NCI-H2171 treated with DMSO at 0.1 percent for 48 hours (cell line): ENCODE measurements at regions not wholly inside any gene's neighbourhood (a gene's known extent, or its start where the extent isn't known, plus 50 kb on each side); places are given as distances from the start of the nearest gene placed in this dataset.
A peak's percentile ranks its signal among the peaks of the same experiment; 100 is the strongest.

Experiments
- DNase-seq: peaks from one replicate; lab custom pipeline; 2025; lab: John Stamatoyannopoulos, UW

DNA sequence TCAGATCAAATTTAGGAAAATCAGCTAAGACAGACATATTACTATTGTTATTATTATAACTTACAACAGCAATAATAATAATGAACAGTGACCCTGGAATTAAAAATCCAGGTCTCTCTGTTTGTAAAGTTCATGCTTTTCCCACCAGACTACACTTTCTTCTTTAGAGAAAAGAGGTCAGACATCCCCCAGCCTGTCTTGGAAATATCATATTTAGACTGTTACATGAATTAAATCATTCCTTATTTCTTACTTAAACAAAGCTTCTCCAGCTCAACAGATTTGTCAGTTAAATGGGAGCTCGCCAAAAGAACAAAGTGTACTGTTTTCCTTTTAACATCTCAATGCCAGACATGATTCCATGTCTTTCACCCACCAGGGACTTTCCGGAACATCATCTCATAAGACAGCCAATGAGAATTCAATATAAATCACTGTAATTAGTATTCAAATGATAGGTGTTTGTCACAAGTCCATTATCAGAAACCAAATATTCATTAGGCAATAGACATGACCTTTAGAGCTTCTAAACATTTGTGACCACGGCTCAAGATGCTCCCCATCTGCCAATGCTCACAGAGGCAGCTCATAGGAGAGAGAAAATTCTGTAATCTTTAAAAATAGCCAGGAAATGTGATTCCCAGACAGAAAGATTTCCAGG lies 351.9 kb downstream of the ENC1 start:
- no peak for DNase-seq

DNA sequence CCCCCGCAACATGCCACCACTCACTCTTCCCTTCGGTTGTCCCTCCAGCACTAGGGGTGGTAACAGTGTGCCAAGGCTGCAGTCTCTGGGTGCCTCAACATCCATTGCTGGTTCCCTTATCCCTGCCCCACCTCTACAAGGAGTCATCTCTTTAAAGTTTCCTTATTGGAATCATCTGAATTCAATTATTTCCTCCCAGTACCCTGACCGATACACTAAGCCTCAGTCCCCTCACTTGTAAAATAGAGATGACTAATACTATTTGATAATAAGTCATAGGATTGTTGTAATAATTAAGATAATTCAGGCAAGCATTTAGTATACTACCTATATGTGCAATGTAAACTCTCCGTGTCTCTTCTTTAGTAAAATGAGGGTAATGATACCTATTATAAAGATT lies 352.5 kb downstream of the ENC1 start:
- DNase-seq = no peak

DNA sequence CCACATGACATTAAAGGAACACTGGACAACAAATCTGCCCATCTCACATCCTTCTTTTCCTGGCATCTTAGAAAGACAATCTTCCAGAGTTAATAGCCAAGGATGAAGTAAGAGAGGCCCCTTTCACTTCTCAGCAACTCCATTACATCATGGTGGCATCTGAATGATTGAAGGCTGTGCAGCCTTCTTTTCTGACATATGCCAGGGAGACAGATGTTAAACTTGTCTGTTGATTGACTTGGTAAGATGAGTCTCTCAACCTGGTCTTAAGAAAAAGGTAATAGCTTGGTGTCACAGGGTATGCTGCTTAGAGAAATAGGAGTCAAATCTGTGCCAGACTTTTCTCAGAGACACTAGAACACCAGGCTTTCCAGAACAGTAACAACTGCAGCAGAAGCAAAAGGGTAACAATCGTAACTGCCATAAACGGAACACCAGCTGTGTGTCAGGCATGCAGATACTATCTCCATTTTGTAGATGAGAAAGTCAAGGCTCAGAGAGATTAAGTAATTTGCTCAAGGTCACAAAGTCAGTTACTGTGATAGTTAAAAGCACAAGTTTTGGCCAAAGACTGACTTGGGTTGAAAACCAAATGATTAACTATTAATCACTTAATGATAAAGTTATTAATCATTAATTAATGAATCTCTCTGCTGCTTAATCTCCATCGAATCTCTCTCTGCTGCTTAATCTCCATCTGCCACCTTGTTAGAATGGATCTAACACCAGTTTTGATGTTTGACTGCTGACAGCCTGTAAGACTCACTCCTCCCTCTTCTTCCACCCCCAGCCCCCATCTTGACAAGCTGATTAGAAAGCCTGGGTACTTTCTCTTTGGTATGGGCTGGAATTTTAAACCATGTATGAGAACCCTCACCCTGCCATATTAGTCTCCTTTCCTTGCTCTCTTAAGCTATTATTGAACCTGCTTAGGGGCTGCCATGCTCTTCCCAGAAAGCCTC lies 353.5 kb downstream of the ENC1 start:
- DNase-seq = peak; percentile 51

DNA sequence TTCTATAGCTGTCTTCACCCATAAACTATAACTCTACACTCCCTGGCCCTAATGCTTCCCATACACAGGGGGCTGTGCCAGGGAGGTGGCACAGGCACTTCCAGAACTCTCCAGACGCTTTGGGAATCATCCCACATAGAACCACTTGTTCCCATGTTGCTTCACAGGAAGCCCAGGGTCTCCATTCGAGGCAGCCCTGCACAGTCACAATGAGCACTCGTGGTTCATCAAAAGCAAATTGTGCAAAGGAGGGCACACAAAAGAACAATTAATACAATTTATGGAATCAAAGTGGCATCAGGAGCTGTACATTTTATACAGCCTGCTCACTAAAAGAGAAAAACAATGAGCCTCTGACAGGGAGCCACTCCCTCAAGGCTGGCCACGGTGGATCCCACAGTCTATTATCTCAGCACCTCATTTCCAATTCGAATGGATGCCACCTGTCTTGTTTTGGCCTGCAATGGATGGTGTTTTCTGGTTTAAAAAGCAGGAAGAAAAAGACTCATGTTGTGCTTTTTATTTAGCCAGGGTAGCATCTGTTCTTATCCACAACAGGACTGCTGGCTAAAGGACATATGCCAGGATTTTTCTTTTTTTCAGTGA lies 354.8 kb downstream of the ENC1 start:
- peak; percentile 34 for DNase-seq

DNA sequence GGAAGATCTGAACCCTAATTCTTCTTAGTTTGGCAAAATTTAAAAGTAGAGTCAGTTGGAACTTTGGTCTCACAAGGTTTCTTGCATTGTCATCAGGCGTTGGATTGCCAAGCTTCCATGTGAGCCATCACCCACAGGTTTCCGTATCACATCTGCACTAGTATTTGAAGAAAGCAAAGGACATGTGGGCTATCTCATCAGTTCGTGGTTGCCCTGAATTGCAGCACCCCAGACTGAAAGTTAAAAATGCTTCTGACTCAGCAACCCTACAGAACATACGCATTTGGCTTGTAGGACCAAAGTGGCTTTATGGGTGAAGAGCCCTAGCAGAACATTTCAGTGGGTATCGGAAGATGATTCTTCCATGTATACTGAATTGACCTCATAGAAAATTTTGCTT lies 358.0 kb downstream of the ENC1 start:
- DNase-seq = no peak

DNA sequence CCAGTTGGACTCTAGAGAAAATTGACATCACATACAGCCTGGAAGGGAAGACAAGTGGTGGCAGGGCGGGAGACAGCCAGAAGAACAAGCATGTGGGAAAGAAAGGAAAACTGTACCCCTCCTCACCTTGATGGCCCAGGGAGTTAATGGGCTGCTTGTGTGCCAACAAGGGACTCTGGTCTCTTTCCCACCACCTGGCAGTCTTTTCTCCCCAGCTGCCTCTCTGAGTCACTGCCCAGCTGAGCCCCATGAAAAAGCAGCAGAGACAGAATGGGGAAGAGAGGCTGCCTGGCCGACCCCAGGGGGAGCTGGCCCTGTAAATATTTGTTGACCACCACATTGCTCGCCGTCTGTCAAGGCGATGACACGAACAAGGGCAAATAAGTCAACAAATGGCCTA lies 359.4 kb downstream of the ENC1 start:
- peak; percentile 86 for DNase-seq

DNA sequence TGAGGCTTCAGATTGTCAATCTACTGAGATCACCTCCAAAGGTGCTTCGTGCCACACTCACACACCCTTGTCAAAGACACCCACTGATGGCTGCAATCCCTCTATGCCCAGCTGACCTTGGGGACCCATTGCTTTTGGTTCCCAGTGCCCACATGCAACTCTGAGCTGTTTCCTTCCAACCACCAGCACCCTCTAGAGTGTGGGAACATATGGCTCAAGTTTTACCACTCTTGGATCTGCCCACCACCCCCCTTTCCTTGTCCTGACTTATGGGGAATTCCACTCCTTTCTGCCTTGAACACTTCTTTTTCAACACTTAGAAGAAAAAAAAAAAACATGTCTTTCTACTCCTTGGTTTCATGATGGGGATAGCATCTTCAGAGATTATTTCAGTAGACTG lies 360.2 kb downstream of the ENC1 start:
- DNase-seq = no peak

DNA sequence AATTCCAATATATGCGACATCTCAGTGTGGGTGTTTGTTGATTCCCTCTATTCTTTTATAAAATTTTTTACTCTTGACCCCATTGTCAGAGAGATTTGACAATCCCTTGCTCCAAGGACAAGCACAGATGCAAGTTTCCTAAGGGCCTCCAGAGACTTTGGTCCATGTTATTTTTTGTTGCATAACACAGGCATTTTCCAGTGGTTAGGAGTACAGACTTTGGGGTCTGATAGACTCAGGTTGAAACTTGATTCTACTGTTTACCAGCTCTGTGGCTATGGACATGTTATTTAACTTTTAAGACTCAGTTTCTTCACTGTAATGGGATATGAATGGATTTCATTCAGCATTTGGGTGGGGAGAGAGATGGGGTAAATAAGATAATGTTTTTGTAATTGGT lies 361.3 kb downstream of the ENC1 start:
- DNase-seq = peak; percentile 12

DNA sequence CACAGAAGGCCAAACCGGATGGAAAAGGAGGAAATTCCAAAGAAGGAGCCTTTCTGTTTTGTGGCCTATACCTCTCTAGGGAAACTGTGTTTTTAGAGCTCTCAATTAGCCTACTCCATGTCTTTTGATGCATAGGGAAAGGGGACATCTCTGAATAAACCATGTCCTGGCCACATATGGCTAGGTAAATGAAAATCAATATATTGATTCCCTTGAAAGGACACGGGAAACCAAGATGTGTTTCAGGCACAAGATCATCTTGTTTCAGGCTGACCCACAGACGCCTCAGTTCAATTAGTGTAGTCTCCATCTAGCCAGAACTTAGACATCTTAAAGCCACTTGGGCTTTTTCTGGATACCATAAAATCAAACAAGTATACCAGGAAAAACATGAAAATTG lies 363.1 kb downstream of the ENC1 start:
- DNase-seq = no peak

DNA sequence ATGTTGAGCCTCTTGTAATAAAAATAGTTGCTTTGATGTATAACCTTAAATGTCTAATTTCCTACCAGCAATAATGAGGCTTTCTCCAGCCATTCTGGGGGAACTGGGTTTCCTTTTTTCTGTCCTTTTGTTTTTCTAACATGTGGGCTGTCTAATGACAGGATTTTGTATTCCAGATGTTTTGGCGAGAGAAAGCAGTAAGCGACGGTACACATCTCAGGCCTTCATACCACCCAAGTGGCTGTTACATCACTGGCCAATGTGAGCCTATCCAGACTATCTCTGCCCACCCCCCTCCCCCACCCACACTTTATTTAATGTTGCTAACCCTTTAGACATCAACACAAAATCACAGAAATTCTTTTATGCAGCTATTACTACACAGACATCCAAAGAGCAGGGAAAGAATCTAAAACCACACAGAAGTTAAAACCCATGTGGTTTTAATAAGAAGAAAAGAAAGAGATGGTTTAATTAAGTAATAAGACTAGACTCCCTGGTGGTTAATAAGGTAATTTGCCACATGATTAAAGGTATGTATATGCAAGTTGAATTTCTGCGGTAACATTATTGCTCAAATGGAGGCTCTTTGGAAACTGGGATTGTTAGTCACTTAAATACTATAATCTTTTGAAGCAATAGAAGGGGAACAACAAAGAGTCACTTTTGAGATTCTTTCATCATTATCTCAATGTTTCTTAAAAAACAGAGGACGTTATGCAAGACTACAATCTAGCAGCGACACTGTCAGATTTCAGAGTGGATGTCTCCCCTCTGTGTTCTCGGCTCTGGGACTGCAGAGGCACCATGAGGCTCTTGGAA lies 365.1 kb downstream of the ENC1 start:
- DNase-seq = no peak

DNA sequence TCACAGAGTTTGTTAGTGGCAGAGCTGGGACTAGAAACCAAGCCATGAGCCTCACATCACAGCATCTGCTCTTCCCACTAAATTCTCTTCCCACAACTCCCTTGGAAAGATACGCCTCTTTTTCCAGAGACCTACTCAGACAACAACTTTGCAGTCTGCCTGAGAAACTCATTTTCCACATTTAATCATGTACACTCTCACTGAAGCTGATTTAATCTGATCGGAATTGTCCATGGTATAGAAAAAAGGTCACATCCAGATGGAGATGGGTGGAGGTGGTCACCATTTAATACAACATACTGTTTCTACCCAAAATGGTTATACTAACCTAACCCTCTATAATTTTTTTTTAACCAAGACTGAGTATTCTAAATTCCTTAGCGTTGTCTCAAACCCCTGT lies 366.2 kb downstream of the ENC1 start:
- DNase-seq = no peak

DNA sequence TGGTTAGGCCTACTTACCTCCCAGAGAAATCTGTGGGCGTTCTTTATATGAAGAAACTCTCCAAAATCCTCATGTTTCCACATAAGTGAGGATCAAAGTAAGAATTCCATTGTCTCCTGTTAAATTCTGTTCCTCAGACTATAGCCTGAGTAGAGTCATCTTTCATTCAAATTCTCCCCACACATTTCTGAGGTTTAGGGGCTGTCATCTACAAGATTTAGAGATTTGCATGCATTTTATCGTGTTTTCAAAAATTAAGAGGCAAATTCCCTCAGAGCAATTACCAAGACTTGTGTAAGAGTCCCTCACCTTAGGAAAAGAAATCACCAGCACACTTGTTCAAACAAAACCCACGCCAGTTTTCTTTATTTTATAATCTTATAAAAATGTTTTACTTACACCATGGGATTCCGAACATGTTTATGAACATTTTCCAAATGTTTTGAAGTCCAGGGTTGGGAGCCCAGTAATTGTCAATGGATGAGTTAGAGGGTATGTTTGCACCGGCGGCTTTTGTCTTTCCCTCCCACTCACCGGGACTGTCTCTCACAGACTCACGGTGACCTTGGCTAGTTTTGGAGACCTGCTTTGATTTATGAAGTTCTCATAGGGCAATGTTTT lies 367.6 kb downstream of the ENC1 start:
- no peak for DNase-seq

DNA sequence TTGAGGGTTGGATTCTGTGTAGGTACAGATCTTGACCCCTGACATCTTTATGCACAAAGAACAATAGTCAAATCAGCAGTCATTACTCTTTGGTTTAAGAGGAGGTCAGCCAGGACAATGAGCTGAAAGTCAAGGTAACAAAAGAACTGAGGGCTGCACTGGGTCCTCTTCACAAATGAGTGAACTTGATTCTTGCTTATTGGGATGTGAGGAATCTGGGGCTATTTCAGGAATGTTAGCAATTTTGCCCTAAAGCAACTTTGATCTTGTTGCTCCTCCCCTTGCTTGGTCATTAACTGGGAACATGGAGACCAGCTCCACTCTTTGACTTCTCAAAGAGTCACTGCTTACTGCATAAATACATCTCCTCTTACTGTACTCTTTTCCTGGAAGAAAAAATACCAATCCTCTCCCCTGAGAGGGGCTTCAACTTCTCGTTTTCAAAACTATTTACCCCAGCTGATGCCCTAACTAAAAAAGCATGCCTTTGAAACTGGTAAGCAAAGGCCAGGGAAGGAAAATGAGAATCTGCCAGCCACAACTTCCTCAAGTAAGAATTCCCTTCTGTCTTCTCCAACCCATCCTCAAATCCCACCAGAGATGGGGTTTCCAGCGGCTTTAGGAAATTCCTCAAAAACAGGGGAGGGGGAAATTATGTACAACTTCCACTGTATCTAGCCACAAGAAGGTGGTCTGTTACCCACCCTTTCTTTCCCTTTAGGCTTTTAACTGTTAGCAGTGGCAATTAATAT lies 368.3 kb downstream of the ENC1 start:
- no peak for DNase-seq

DNA sequence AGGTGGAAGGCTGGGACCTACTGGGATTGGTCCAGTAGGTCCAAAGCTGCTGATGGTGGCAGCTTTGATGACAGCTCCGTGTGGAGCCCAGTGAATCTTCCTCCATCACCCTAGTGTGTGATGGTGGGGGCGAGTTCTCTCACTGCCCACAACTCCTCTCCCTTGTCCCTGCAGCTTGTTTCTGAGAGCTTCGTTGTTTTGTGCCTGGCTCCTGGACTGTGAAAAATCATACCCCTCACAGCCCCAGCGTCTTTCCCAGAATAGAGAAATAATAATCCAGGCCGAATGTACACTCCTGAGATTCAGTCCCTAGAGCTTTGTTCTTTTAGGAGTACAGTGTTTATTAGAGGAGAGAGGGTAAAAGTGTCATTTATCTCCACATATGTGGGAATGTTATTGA lies 372.2 kb downstream of the ENC1 start:
- DNase-seq = no peak

DNA sequence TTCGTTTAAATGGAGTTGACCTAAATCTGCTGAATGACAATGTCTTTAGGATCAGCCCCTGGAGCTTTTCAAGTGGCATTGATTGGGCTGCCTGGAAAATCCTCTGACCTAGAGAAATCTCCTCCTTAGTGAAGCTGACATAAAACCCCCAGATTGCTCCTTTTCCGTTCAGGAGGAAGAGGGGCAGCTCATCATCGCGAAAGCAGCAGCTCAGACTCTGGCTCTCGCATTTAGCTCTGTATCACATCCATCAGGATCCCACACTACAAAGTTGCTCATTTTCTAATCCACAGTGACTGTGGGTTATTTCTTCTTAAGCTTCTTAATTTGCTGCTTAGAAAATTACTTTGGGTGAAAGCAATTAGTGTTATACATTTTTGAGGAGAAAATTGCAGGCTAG lies 373.7 kb downstream of the ENC1 start:
- DNase-seq = no peak

DNA sequence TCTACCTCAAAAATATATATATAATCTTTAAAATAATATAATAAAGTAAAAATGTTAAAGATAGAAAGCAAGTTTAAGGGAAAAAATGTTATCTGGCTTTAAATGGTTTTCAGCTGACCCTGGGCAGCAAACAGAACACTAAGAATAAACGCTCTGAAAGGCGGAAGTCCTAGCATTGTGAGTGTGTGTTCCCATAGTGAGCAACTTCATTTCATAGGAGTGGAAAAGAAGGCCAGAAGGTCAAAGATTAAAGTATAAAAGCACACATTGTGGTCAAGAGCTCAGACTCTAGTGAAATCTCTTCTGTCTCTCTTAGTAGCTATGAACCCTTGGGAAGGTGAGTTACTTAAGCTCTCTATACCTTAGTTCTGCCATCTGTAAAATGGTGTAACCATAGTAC lies 374.4 kb downstream of the ENC1 start:
- DNase-seq = no peak

DNA sequence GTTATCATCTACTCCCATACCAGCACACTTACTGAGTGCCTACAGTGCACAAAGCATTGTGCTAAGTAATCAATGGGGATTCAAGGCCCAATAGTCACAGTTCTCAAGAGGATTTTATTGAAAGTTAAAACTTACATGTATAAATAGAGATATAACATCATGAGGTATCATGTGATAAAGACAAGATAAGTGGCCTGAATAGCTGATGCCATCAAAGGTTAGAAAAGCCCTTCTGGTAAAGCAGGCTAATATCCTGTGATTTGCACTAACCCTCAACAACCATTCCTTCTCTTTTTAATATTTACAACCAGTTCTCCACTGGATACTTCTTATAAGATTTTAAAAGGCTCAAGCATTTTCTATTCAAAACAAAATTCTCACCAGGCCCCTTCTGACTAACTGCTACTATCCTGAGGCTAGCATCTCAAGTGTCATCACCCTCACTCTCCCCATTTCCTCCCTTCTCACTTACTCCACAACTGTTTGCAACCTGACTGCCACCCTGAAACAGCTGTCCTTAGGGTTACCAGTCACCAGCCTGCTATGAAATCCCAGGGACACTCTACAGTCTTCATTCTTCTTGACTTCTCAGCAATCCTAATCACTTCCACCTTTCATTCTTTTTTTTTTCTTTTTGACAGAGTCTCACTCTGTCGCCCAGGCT lies 377.9 kb downstream of the ENC1 start:
- no peak for DNase-seq

DNA sequence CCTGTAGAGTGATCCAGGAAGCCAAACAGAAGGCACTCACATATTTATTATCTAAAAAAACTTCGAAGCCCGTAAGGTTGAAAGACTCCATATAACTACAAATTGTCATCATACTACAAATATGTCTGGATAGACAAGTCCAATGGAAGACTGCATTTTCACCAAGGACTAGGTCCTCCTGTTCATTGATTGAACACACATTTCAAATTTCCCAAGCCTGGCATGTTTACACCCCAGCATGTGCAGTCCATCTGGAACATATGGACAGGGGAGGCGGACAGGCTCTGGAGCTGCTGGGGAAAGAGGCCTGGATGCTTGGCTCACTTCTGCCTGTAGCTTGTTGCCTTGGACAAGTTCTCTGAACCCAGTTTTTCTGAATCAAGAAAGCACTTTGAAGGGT lies 378.7 kb downstream of the ENC1 start:
- DNase-seq = peak; percentile 21

DNA sequence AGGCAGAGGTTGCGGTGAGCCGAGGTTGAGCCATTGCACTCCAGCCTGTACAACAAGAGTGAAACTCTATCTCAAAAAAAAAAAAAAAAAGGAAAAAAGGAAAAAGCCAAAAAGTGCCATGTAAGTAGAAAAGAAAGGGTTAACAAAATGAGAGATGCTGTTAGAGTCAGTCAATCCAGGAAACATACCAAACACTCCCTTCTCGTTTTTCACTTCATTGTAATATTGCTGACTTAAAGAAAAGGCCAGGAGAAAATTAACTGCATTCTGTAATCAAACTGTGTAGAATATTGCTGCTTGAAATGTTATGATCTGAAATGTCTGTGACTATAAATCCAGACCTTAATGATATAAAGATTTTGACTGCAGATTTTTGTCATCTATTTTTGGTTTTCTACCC lies 379.1 kb downstream of the ENC1 start:
- DNase-seq = peak; percentile 16

DNA sequence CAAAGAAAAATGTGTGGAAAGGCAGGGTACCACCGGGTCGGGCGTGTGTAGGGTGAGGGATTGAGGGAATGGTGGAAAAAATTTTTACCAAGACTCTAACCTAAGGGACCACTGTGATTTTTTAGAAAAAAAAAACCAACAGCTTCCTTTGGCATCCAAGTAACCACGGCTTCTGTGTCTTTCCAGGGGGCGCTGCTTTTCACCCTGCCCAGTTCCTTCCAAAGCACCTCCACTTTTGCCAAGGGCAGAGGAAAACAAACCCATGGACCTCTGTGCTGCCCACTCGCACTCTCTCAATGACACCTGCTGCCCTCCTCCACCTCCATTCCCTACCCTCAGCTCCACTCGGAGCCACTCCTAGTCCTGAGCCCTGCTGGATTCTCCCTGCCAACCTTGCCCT lies 381.0 kb downstream of the ENC1 start:
- DNase-seq = no peak

DNA sequence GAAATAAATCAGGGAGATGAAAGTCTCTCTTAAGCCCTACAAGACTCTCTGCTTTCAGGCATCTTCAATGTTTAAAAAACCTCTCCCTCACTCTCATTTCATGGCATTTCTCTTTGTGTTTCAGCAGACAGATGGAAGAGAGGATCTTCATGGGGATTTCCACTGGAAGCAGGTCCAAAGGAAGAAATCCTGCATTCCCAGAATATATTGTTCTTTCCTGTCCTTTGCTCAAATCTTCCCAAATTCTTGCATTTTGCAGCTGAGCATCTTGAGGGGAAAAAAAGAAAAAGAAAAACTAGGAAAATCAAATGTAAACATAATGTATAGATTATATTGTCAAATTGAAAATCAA lies 382.2 kb downstream of the ENC1 start:
- DNase-seq = no peak
